WI38 (cell line): ENCODE measurements at regions not wholly inside any gene's neighbourhood (a gene's known extent, or its start where the extent isn't known, plus 50 kb on each side); places are given as distances from the start of the nearest gene placed in this dataset.
"Not testable (repeated sequence)": the region's sequence is repeated elsewhere in the genome, so short reads cannot be mapped to it uniquely, and the experiment has no call there.

Source experiments
- H3K4me3 ChIP-seq: 2 replicates; pipeline ENCODE4 v1.5.1; 2011; ENCODE audit warnings: low read depth, mild to moderate bottlenecking, control low read depth, low read length
- CTCF ChIP-seq: IDR thresholded peaks from 2 replicates; pipeline ENCODE4 v1.5.1; 2012; ENCODE audit warnings: low read depth, mild to moderate bottlenecking, control low read depth, low read length

GRCh38 chr5:72584466-72584865 is 77.3 kb upstream of the ZNF366 start:
- TF ChIP-seq CTCF, result no peak
- no peak overlapping the region for H3K4me3 ChIP-seq

GRCh38 chr5:72579290-72579689 is 72.1 kb upstream of the ZNF366 start:
- not testable (repeated sequence) for H3K4me3 ChIP-seq

DNA sequence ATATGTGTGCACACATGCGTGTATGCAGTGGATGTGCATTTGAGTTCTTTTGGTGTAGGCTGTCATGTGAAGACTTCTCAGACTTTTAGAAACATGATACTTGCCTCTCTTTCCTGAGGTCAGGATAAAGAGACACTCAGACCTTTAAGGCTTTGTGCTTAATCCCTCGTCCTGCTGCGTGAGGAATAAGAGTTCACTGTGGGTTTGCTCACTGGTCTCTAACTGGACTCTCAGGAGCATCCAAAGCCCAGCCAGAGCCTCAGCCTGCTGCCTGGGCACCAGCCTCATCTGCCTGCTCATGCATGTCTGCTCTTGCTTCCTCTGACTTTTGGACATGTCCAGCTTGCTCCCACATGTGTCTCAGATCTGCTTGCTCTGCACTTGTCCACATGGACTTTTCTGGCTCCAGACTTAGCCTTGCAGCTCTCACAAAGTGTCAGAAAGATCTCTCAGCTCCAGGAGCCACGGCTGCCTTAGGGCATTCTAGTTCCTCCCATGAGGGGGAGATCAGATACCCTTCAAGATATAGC is 65.1 kb upstream of the ZNF366 start:
- no peak overlapping the region for H3K4me3 ChIP-seq
- no peak for TF ChIP-seq CTCF

GRCh38 chr5:72569408-72569944 is 62.3 kb upstream of the ZNF366 start:
- no peak overlapping the region for H3K4me3 ChIP-seq
- no peak for TF ChIP-seq CTCF

DNA sequence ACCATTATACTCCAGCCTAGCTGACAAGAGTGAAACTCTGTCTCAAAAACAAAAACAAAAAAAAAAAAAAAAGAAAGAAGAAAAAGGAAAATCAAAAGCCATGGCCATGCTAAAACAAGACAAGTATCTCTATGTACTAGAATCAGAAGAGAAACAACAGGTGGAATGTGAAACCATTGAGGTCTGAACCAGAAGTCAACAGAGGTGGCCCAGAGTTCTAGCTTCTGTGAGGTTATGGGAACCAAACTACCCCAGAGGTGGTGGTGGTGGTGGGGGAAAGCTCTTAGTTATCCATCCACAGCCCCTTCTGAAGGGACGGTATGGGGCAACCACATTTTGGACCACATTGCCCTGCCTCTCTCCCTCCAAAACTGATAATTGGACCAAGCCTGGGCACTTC is 59.5 kb upstream of the ZNF366 start:
- TF ChIP-seq CTCF, result no peak
- no peak overlapping the region for H3K4me3 ChIP-seq

- no peak for TF ChIP-seq CTCF
- H3K4me3 ChIP-seq, result no peak overlapping the region
Measured at GRCh38 chr5:72565513-72566289, 58.5 kb upstream of the ZNF366 start.

GRCh38 chr5:72562717-72563116 is 55.5 kb upstream of the ZNF366 start:
- no peak overlapping the region for H3K4me3 ChIP-seq
- no peak for TF ChIP-seq CTCF
